Astrocyte of the cerebellum (primary cell): ENCODE measurements at regions not wholly inside any gene's neighbourhood (a gene's known extent, or its start where the extent isn't known, plus 50 kb on each side); places are given as distances from the start of the nearest gene placed in this dataset.
"Not testable (repeated sequence)": the region's sequence is repeated elsewhere in the genome, so short reads cannot be mapped to it uniquely, and the experiment has no call there.

ENCODE experiments used
- DNase-seq: peaks from one replicate; pipeline ENCODE4 v3.0.0-alpha.2; 2011; ENCODE audit warnings: low read depth
- H3K4me3 ChIP-seq: 2 replicates; pipeline ENCODE4 v1.5.1; 2011; ENCODE audit warnings: mild to moderate bottlenecking, low read depth, low read length, moderate library complexity
- in situ Hi-C: cut with HindIII; loops from 2 replicates; pipeline ENCODE4 v1.10.0; 2017; ENCODE audit warnings: low sequenced_read_pairs
- TF ChIP-seq, protein P1 (sequence below): IDR thresholded peaks from 2 replicates; pipeline ENCODE4 v1.5.1; 2012; ENCODE audit warnings: low read length, low read depth, moderate library complexity, mild to moderate bottlenecking; ENCODE audit errors: missing control alignments

DNA sequence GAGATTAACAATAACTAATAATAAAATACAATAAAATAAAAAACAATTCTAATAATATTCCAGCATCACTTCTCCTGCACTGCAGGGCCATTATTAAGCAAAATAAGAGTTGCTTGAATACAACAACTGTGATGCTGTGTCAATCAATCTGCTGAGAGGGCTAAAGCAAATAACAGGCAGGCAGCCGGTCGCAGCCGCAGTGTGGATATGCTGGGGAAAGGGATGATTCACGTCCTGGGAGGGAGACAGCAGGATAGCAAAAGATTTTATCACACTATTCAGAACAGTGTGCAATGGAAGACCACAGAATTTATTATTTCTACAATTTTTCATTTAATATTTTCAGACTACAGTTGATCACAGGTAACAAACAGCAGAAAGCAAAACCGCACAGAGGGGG lies 76.5 kb upstream of the SMARCAD1 start:
- no peak overlapping the region for H3K4me3 ChIP-seq
- TF ChIP-seq, protein P1, sequence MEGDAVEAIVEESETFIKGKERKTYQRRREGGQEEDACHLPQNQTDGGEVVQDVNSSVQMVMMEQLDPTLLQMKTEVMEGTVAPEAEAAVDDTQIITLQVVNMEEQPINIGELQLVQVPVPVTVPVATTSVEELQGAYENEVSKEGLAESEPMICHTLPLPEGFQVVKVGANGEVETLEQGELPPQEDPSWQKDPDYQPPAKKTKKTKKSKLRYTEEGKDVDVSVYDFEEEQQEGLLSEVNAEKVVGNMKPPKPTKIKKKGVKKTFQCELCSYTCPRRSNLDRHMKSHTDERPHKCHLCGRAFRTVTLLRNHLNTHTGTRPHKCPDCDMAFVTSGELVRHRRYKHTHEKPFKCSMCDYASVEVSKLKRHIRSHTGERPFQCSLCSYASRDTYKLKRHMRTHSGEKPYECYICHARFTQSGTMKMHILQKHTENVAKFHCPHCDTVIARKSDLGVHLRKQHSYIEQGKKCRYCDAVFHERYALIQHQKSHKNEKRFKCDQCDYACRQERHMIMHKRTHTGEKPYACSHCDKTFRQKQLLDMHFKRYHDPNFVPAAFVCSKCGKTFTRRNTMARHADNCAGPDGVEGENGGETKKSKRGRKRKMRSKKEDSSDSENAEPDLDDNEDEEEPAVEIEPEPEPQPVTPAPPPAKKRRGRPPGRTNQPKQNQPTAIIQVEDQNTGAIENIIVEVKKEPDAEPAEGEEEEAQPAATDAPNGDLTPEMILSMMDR, result no peak
- in situ Hi-C loops, result loop anchor here (25.0 kb wide), 1 partner anchor 319 kb away; no protein-coding TSS in a partner anchor
- DNase-seq, result no peak

DNA sequence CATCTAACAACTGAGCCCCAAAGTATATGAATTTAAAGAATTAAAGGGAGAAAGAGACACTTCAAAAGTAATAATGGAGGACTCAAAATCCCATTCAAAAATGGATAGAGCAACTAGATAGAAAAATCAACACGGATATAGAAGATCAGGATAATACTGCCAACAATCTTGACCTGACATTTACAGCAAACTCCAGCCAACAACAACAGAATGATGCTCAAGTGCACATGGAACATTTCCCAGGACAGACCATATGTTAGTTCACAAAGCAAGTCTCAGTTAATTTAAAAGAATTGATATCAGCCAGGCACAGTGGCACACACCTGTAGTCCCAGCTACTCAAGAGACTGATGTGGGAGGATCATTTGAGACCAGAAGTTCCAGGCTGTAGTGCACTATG lies 72.0 kb upstream of the SMARCAD1 start:
- DNase-seq, result no peak
- no peak overlapping the region for H3K4me3 ChIP-seq
- in situ Hi-C loops, result loop anchor here (25.0 kb wide), 1 partner anchor 323 kb away; no protein-coding TSS in a partner anchor

DNA sequence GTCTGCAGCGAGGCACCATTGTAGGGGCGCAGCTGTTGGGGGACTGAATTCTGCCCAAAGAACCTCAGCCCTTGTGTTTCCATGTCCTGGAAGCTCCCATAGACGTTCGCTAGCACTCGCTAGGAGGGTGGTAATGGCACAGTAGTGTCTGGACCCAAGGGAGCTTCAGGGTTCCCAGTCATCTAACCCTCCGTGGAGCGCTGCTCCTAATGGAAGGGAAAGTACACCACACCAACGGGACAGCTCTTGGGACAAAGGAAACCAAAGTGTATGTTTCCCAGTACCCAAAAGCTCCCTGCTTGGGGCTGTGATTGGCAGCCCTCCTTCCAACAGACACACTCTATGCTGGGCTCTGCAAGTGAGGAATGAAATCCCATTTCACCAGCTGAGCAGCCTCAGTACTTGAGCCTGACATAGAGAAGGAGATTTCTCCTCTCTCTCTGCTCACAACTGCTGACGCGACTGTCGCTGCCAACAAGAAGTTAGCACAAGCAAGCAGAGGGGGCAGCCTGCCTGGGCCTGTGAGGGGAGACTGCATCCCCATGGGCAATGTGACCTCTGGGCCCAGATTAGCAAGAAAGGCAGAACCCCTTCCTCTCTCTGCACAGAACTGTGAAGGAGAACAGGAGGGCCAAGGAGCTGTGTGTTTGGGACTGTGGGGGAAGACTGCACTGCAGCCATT lies 67.6 kb upstream of the SMARCAD1 start:
- no peak overlapping the region for H3K4me3 ChIP-seq
- no peak for DNase-seq
- TF ChIP-seq, protein P1, result no peak
- in situ Hi-C loops, result loop anchor here (25.0 kb wide), 1 partner anchor 328 kb away; no protein-coding TSS in a partner anchor

More for the DNA sequence above, 72.0 kb upstream of the SMARCAD1 start:
- TF ChIP-seq, protein P1, result no peak

DNA sequence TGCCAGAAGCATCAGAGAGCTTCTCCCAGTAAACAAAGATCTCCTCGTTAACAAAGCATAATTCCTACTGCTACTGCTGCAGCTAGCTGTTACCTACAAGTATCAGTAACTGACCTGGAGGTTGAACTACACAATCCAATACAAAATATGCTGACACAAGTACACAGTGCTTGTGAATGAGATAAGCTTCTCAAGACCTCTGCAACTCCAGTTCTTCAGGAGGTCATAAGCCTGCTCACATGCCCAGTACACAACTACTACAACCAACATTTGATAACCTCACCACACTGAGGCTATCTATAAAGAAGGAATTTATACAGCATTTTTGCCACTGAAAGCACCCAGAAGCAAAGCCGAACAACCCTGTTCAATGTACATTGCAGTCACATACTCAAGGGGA lies 66.7 kb upstream of the SMARCAD1 start:
- no peak for DNase-seq
- no peak overlapping the region for H3K4me3 ChIP-seq
- in situ Hi-C loops, result loop anchor here (25.0 kb wide), 1 partner anchor 329 kb away; no protein-coding TSS in a partner anchor
- TF ChIP-seq, protein P1, result no peak

DNA sequence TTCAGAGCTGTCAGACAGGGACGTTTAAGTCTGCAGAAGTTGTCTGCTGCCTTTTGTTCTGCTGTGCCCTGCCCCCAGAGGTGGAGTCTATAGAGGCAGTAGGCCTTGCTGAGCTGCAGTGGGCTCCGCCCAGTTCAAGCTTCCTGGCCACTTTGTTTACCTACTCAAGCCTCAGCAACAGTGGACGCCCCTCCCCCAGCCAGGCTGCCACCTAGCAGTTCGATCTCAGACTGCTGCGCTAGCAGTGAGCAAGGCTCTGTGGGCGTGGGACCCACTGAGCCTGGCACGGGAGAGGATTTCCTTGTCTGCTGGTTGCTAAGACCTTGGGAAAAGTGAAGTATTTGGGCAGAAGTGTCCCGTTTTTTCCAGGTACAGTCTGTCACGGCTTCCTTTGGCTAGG lies 59.6 kb upstream of the SMARCAD1 start:
- DNase-seq, H3K4me3 ChIP-seq: not testable (repeated sequence)
- in situ Hi-C loops, result loop anchor here (25.0 kb wide), 1 partner anchor 336 kb away; no protein-coding TSS in a partner anchor

DNA sequence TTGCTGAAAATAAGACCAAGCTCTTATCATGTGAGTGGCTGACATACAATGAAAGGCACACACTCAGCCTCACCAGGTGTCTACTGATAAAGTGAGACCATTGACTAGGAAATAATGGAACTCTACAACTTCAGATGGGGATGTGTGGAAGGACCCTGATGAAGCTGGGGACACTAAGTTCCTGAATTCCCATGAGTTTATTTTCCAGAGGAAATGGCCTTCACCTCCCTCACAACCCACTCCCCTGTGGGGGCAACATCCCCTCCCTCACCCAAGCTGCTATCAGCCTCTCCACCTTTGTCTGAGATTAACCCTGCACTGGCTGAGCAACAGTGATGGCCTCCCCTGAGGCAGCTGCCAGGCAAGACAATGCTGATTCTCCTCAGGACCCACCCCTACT lies 55.2 kb upstream of the SMARCAD1 start:
- H3K4me3 ChIP-seq, result no peak overlapping the region
- in situ Hi-C loops, result no loop called here
- DNase-seq, result no peak
- TF ChIP-seq, protein P1, result no peak

DNA sequence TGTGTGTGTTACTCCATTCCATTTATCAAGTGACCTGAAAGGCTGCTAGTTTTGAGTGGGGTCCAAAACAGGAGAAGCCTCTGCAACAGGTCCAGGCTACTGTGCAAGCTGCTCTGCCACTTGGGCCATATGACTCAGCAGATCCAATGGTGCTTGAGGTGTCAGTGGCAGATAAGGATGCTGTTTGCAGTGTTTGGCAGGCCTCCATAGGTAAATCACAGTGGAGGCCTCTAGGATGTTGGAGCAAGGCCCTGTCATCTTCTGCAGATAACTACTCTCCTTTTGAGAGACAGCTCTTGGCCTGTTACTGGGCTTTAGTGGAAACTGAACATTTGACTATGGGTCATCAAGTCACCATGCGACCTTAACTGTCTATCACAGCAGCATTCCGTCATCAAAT lies 52.3 kb upstream of the SMARCAD1 start:
- in situ Hi-C loops, H3K4me3 ChIP-seq, DNase-seq: not testable (repeated sequence)
